Activated B cell treated with CpG ODN at 0.5 μM for 24 hours (primary cell): ENCODE measurements at regions not wholly inside any gene's neighbourhood (a gene's known extent, or its start where the extent isn't known, plus 50 kb on each side); places are given as distances from the start of the nearest gene placed in this dataset.

Experiments
- ATAC-seq: fragments of 200-7000 bp; cut with Tn5 transposase; one replicate; pipeline ENCODE4 v1.10.0; 2021; ENCODE audit warnings: low read depth, mild to moderate bottlenecking, moderate library complexity
- CTCF ChIA-PET: fragments of 350-600 bp; sonication (Branson Sonifier 250); formaldehyde crosslinking; loops from one replicate; lab custom pipeline; 2021; ENCODE audit warnings: antibody characterized with exemption; lab: Charles Lee
- POLR2A ChIA-PET: fragments of 350-600 bp; sonication (Branson Sonifier 250); formaldehyde crosslinking; loops from one replicate; lab custom pipeline; 2021; ENCODE audit warnings: antibody characterized with exemption; lab: Charles Lee
- DNase-seq: peaks from one replicate; pipeline ENCODE4 v3.0.0; 2022
- H3K27ac Mint-ChIP-seq: one replicate; pipeline ENCODE4 v1.8.0; 2020; ENCODE audit warnings: mixed read lengths
- H3K27me3 Mint-ChIP-seq: one replicate; pipeline ENCODE4 v1.8.0; 2021; ENCODE audit warnings: mixed read lengths
- H3K36me3 Mint-ChIP-seq: one replicate; pipeline ENCODE4 v1.8.0; 2021; ENCODE audit warnings: low read depth, mixed read lengths
- H3K4me1 Mint-ChIP-seq: one replicate; pipeline ENCODE4 v1.8.0; 2021; ENCODE audit warnings: mixed read lengths
- H3K4me3 Mint-ChIP-seq: one replicate; pipeline ENCODE4 v1.8.0; 2020; ENCODE audit warnings: mild to moderate bottlenecking, mixed read lengths
- H3K9me3 Mint-ChIP-seq: one replicate; pipeline ENCODE4 v1.8.0; 2020; ENCODE audit warnings: mixed read lengths
- intact Hi-C: fragments of 100-400 bp; cut with micrococcal nuclease; formaldehyde crosslinking; loops from one replicate; pipeline ENCODE4 v1.15.1; 2024
- TF ChIP-seq, protein P1 (sequence below): fragments of 200-600 bp; IDR thresholded peaks from one replicate; pipeline ENCODE4 v1.8.0; 2022; ENCODE audit warnings: antibody characterized with exemption, mild to moderate bottlenecking

DNA sequence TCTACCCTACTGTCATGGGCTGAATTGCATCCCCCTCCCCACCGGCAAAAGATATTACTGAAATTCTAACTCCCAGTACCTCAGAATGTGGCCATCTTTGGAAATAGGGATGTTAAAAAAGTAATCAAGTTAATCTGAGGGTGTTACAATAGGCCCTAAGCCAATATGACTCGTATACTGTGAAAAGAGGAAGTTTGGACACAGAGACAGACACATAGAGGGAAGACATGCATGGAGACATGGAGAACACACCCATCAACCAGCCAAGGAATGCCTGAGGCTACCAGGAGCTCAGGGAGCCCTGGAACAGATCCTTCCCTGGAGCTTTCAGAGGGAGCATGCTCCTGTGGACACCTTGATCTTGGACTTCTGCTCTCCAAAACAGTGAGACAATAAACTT, 138.2 kb upstream of the ADO start:
- Mint-ChIP-seq H3K36me3 (no peaks in the 10 kb centered on the region), H3K27me3 (no peaks in the 10 kb centered on the region), H3K27ac (no peak overlapping the region), H3K4me1 (peaks cover 19% of the 10 kb centered on the region), H3K9me3 (no peaks in the 10 kb centered on the region), H3K4me3 (no peak overlapping the region)
- TF ChIP-seq, protein P1, sequence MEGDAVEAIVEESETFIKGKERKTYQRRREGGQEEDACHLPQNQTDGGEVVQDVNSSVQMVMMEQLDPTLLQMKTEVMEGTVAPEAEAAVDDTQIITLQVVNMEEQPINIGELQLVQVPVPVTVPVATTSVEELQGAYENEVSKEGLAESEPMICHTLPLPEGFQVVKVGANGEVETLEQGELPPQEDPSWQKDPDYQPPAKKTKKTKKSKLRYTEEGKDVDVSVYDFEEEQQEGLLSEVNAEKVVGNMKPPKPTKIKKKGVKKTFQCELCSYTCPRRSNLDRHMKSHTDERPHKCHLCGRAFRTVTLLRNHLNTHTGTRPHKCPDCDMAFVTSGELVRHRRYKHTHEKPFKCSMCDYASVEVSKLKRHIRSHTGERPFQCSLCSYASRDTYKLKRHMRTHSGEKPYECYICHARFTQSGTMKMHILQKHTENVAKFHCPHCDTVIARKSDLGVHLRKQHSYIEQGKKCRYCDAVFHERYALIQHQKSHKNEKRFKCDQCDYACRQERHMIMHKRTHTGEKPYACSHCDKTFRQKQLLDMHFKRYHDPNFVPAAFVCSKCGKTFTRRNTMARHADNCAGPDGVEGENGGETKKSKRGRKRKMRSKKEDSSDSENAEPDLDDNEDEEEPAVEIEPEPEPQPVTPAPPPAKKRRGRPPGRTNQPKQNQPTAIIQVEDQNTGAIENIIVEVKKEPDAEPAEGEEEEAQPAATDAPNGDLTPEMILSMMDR, result no peak
- POLR2A ChIA-PET, result no interaction called here
- intact Hi-C loops, result no loop called here
- DNase-seq, result no peak
- CTCF ChIA-PET, result no interaction called here
- peak; percentile 52 for ATAC-seq

DNA sequence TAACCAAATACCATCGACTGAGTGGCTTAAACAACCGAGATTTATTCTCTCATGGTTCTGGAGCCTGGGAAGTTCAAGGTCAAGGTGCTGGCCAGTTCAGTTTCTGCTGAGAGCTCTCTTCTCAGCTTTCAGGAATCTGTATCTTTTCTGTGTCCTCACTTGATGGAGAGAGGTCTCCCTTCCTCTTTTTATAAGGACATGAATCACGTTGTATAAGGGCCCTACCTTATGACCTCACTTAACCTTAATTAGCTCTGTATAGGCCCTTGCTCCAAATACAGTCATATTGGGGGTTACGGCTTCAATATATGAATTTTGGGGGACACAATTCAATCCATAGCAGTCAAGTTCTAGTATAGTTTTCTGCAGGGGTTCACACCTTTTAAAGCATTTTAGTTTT, 135.2 kb upstream of the ADO start:
- no peak overlapping the region for H3K4me3 Mint-ChIP-seq
- TF ChIP-seq, protein P1, result no peak
- DNase-seq (no peak), ATAC-seq (peak; percentile 42)
- ChIA-PET CTCF (no interaction called here), POLR2A (interaction anchor here (0.7 to 1.1 kb wide), 4 partner anchors 11 to 146 kb away, joined by 3 read pairs; no protein-coding TSS in a partner anchor)
- intact Hi-C loops, result no loop called here
- no peaks in the 10 kb centered on the region for H3K36me3 Mint-ChIP-seq
- no peaks in the 10 kb centered on the region for H3K9me3 Mint-ChIP-seq
- no peaks in the 10 kb centered on the region for H3K27me3 Mint-ChIP-seq
- peaks cover 19% of the 10 kb centered on the region for H3K4me1 Mint-ChIP-seq
- H3K27ac Mint-ChIP-seq, result no peak overlapping the region

DNA sequence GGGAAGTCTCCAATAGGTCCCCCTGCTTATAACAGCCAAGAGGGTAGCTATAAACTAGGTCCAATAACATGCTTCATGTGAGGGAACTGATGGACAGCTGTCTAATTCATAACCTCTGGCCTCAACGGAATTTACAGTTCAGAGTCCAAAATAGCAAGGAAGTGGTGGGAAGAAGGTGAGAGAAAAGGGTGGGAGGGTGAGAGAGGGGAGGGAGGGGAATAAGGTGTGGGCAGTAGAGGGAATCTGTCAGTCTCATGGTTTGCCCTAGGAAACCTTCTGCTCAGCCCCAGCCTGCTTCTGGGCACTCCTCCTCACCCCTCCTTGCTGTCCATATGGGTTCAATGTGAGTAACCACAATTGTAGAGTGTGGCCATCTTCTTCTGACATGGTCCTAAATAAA, 133.4 kb upstream of the ADO start:
- TF ChIP-seq, protein P1, result no peak

DNA sequence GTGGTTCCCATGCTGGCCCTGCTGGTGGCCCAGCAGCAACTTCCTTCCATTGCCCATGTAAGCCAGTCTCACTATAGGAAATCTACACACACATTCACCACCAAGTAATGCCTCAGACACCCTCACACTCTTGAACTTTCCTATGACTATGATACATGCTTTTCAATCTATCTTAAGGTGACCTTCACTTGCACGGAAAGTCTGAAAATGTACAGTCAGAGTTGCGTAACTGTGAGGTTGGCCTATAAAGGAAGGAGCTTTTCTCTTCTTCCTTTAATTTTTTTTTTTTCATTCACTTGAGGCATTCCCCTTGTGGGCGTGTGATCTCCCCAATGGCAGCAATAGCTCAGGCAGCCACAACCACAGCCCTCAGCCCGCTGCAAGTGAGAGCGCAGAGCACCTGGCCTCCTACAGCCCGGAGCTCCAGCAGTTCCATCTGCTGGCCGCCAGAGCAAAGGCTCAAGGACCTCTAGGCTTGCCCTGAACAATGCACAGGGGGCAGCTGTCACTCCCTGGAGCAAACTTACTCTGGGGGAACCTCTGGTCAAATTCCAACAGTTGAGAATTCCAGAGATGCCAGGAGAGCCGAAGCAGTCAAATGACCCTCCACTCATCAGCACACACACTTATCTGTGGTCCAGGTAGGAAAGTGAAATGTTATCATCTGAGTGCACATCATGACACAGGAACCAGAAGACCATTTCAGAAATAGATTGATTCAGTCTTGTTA, 123.1 kb upstream of the ADO start:
- ChIA-PET CTCF (interaction anchor here (0.6 to 3.5 kb wide), 20 partner anchors 26 to 154 kb away, joined by 3 to 36 read pairs (median 3); partner anchors contain the start of gene EGR2), POLR2A (interaction anchor here (0.5 to 2.4 kb wide), 19 partner anchors 9 to 514 kb away, joined by 3 to 26 read pairs (median 4); partner anchors contain the start of gene EGR2)
- DNase-seq (peak; percentile 58), ATAC-seq (peak; percentile 96)
- peak overlapping the region; percentile 46 for H3K4me3 Mint-ChIP-seq
- no peaks in the 10 kb centered on the region for H3K9me3 Mint-ChIP-seq
- H3K27me3 Mint-ChIP-seq, result no peaks in the 10 kb centered on the region
- H3K4me1 Mint-ChIP-seq, result peaks cover 22% of the 10 kb centered on the region
- peak overlapping the region; percentile 55 for H3K27ac Mint-ChIP-seq
- no peaks in the 10 kb centered on the region for H3K36me3 Mint-ChIP-seq
- TF ChIP-seq, protein P1, result no peak
- intact Hi-C loops, result loop anchor here (1.0 to 10.0 kb wide), 13 partner anchors 19 to 453 kb away; partner anchors contain the start of genes ADO and NRBF2

More for the DNA sequence above, 133.4 kb upstream of the ADO start:
- Mint-ChIP-seq H3K4me3 (no peak overlapping the region), H3K27me3 (no peaks in the 10 kb centered on the region), H3K9me3 (no peaks in the 10 kb centered on the region), H3K4me1 (peaks cover 19% of the 10 kb centered on the region), H3K27ac (no peak overlapping the region), H3K36me3 (no peaks in the 10 kb centered on the region)
- no peak for DNase-seq
- ChIA-PET CTCF (no interaction called here), POLR2A (interaction anchor here (0.8 to 1.7 kb wide), 2 partner anchors 11 to 108 kb away, joined by 3 to 6 read pairs; no protein-coding TSS in a partner anchor)
- no peak for ATAC-seq
- intact Hi-C loops, result no loop called here

DNA sequence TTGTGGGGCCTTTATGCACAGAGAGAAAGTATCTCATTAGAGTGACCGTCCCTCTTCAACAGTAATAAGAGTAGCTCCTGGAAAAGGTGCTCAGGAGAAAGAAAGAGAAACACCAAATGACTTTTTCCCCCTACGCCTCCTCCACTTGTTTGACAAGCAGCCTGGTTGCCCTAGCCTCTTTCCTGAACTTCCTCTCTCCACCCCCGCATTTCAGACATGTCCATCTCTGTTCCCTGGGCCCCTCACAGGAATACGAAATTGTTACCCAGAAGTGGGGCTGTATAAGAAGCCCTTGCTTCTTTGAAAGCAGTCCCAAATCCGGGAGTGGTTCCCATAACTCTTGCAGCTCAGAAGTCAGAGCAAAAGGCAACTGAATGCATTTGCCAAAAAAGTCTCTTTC, 119.6 kb upstream of the ADO start:
- CTCF ChIA-PET, result interaction anchor here (1.1 to 2.0 kb wide), 2 partner anchors 132 to 133 kb away, joined by 3 to 5 read pairs; partner anchors contain the start of gene EGR2
- peaks cover 43% of the 10 kb centered on the region for H3K4me1 Mint-ChIP-seq
- peaks cover 9% of the 10 kb centered on the region for H3K9me3 Mint-ChIP-seq
- POLR2A ChIA-PET, result no interaction called here
- TF ChIP-seq, protein P1, result no peak
- ATAC-seq (no peak), DNase-seq (no peak)
- no peak overlapping the region for H3K4me3 Mint-ChIP-seq
- intact Hi-C loops, result loop anchor here (5.0 to 10.0 kb wide), 2 partner anchors 248 to 450 kb away; partner anchors contain the start of gene NRBF2
- H3K36me3 Mint-ChIP-seq, result no peaks in the 10 kb centered on the region
- H3K27ac Mint-ChIP-seq, result no peak overlapping the region
- no peaks in the 10 kb centered on the region for H3K27me3 Mint-ChIP-seq
